Mucosa of descending colon (tissue), 3 donors: ENCODE measurements at regions not wholly inside any gene's neighbourhood (a gene's known extent, or its start where the extent isn't known, plus 50 kb on each side); places are given as distances from the start of the nearest gene placed in this dataset.

ENCODE experiments used
- ATAC-seq: fragments of 200-7000 bp; cut with Tn5 transposase; one replicate; pipeline ENCODE4 v1.9.1; 2020; ENCODE audit warnings: mild to moderate bottlenecking, moderate library complexity
- DNase-seq, 3 donors: peaks; one replicate each; pipeline ENCODE4 v3.0.0-alpha.2; 2020
- H3K36me3 ChIP-seq: fragments of 200-600 bp; one replicate; pipeline ENCODE4 v1.8.0; 2021; ENCODE audit warnings: low read depth, mild to moderate bottlenecking
- H3K4me1 ChIP-seq: fragments of 200-600 bp; one replicate; pipeline ENCODE4 v1.8.0; 2021; ENCODE audit warnings: low read depth, mild to moderate bottlenecking
- H3K4me3 ChIP-seq: fragments of 200-600 bp; one replicate; pipeline ENCODE4 v1.8.0; 2021; ENCODE audit warnings: mild to moderate bottlenecking
- H3K9me3 ChIP-seq: fragments of 200-600 bp; one replicate; pipeline ENCODE4 v1.8.0; 2021; ENCODE audit warnings: mild to moderate bottlenecking
- intact Hi-C, 2 donors: fragments of 100-400 bp; cut with DNase I in 1 of 2; cut with micrococcal nuclease in 1 of 2; formaldehyde crosslinking; loops; one replicate each; pipeline versions ENCODE4 v1.11.0 to v1.11.1; 2022; cut with DNase I, micrococcal nuclease
- TF ChIP-seq, protein P1 (sequence below): fragments of 200-600 bp; IDR thresholded peaks from one replicate; pipeline ENCODE4 v1.8.0; 2022; ENCODE audit warnings: antibody characterized with exemption, mild to moderate bottlenecking
- donor health status: DM: no; HTN: no; CAD: no; lungs with moderate emphysema.
- donor health status: DM: no; HTN: no; CAD: no.
- donor health status: DM: no; HTN: yes; CAD: no.

DNA sequence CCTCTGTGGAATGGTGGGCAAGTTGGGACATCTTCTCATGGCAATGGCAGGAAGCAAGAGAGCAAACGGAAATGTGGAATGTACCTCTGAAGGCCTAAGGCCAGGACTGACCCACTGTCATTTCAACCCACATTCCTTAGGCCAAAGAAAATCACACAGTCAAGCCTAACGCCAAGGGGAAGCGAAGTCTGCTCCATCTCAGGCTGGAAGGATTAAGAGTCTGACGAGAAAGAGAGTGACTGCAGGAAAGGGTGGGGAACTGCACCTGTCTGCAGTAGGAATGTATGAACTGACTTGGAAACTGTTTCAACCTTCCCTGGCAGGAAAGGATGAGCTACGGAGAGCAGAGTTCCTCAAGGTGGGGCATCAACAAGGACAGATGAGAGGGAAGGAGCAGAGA is 90.2 kb upstream of the TAS2R1 start:
- intact Hi-C loops, result no loop called here
- H3K4me1 ChIP-seq, result no peaks in the 10 kb centered on the region
- no peaks in the 10 kb centered on the region for H3K36me3 ChIP-seq
- DNase-seq, result no peak
- H3K4me3 ChIP-seq, result no peak overlapping the region
- ATAC-seq, result no peak
- TF ChIP-seq, protein P1, sequence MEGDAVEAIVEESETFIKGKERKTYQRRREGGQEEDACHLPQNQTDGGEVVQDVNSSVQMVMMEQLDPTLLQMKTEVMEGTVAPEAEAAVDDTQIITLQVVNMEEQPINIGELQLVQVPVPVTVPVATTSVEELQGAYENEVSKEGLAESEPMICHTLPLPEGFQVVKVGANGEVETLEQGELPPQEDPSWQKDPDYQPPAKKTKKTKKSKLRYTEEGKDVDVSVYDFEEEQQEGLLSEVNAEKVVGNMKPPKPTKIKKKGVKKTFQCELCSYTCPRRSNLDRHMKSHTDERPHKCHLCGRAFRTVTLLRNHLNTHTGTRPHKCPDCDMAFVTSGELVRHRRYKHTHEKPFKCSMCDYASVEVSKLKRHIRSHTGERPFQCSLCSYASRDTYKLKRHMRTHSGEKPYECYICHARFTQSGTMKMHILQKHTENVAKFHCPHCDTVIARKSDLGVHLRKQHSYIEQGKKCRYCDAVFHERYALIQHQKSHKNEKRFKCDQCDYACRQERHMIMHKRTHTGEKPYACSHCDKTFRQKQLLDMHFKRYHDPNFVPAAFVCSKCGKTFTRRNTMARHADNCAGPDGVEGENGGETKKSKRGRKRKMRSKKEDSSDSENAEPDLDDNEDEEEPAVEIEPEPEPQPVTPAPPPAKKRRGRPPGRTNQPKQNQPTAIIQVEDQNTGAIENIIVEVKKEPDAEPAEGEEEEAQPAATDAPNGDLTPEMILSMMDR, result no peak
- no peaks in the 10 kb centered on the region for H3K9me3 ChIP-seq

DNA sequence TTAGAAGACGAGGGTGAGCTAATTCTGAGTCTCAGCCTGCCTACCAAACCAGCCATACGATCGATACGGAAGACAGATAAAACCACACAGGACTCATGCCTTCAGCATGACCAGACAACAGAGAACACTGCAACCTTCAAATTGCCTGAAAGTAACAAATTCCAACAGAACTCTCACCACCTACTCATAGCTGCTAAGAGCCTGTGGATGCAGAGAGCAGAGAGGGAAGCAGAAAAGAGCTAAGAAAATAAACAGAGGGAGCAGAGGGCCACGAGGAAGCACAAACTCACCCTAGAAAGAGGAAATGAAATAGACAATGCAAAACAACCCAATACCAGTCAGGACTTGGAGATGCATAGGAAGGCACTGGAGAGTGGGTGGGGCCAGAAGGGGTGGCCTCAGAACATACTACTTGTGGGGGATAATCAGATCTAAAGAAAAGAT is 86.7 kb upstream of the TAS2R1 start:
- intact Hi-C loops, result no loop called here
- Histone ChIP-seq H3K4me1 (no peaks in the 10 kb centered on the region), H3K4me3 (no peak overlapping the region), H3K9me3 (no peaks in the 10 kb centered on the region), H3K36me3 (no peaks in the 10 kb centered on the region)
- TF ChIP-seq, protein P1, result no peak
- DNase-seq, result no peak
- no peak for ATAC-seq

DNA sequence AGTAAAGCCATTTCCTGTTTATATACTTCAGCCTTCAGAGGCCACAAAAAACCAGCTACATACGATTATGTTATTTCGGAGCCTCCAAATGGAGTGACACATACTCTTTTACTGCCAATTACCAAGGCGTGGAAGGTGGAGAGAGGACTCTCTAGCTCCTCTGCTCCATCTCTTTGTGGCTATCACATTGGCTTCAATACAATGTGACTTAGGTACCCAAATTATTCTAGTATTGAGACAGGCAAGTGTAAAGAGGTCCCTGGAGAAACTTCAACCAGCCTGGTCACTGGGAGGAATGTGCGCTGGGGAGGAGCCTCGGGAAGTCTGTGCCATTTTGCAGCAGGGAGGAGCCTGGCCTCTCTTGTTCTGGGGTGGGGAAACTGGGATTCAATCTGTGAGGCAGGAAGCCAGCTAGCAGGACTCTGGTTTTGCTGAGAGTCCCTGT is 85.8 kb upstream of the TAS2R1 start:
- no peaks in the 10 kb centered on the region for H3K36me3 ChIP-seq
- TF ChIP-seq, protein P1, result no peak
- ATAC-seq (no peak), DNase-seq (no peak)
- intact Hi-C loops, result no loop called here
- no peaks in the 10 kb centered on the region for H3K9me3 ChIP-seq
- no peak overlapping the region for H3K4me3 ChIP-seq
- no peaks in the 10 kb centered on the region for H3K4me1 ChIP-seq

DNA sequence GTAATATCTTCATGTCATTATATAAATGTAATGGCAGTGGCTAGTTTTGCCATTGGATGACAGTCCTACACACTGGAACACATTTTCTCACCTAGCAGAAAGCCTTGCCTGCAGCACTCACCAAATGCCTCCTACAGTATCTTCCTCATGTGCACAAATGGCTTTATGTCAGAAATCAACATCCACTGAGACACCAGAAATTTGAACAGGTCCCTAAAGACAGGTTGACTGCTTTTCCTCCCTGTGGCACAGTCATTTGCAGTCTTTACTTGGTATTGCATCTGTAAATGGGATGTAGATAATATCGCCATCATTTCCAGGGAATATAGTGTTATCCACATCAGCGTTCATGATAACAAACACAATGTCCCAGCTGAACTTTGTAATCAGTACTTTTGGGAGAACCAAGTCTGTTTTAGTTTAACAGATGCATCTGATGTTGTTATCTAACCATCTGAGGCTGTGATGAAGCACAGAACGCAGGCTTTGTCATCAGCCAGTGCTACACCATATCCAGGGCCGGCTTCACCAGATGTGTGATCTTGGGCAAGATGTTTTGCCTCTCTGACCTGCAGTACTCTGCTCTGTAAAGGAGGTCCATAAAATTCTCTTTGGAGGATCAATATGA is 83.9 kb upstream of the TAS2R1 start:
- H3K4me1 ChIP-seq, result no peaks in the 10 kb centered on the region
- intact Hi-C loops, result no loop called here
- no peaks in the 10 kb centered on the region for H3K36me3 ChIP-seq
- ATAC-seq (no peak), DNase-seq (no peak)
- TF ChIP-seq, protein P1, result no peak
- no peaks in the 10 kb centered on the region for H3K9me3 ChIP-seq
- no peak overlapping the region for H3K4me3 ChIP-seq

DNA sequence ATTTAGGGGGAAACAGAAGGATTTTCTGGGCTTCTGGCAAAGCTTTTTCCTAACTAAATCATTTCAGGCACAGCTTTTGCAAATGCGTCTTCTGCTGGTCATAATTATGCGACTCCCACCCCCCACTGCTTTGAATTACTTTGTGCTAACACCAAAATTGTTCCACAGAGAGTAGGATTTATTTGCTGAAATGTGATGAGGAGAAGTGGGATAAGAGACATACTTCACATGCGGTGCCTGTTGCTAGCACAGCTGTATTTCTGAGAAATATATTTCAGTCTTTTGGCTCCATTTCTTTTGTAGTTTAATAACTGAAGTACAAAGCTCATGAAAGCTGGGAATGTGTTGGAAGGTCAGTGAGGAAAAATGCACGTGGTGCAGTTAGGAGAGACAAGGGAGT is 83.2 kb upstream of the TAS2R1 start:
- no peaks in the 10 kb centered on the region for H3K9me3 ChIP-seq
- no peaks in the 10 kb centered on the region for H3K4me1 ChIP-seq
- H3K4me3 ChIP-seq, result no peak overlapping the region
- H3K36me3 ChIP-seq, result no peaks in the 10 kb centered on the region
- TF ChIP-seq, protein P1, result no peak
- no peak for ATAC-seq
- DNase-seq, result no peak
- intact Hi-C loops, result no loop called here

DNA sequence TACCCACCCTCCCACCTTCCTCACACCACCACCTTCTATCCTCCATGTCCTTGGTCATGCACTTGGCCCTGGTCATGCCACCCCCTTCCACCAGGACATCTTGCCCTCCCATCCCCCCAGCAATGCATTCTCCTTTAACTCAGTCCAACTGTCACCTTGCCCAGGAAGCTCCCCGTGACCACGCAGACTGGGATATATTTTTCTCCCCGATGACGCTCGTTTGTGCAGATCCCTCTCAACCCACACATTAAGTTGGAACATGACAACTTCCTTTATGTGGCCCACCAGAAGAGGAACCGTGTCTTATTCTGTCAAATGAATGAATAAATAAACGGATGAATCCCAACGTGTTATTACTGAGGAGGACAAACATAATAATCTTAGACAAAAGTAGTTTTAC is 82.8 kb upstream of the TAS2R1 start:
- H3K4me3 ChIP-seq, result no peak overlapping the region
- no peak for ATAC-seq
- intact Hi-C loops, result no loop called here

More for the DNA sequence above, 82.8 kb upstream of the TAS2R1 start:
- TF ChIP-seq, protein P1, result no peak
- Histone ChIP-seq H3K36me3 (no peaks in the 10 kb centered on the region), H3K9me3 (no peaks in the 10 kb centered on the region), H3K4me1 (no peaks in the 10 kb centered on the region)
- no peak for DNase-seq
